ENCODE measurements at regions not wholly inside any gene's neighbourhood (a gene's known extent, or its start where the extent isn't known, plus 50 kb on each side); places are given as distances from the start of the nearest gene placed in this dataset.

DNA sequence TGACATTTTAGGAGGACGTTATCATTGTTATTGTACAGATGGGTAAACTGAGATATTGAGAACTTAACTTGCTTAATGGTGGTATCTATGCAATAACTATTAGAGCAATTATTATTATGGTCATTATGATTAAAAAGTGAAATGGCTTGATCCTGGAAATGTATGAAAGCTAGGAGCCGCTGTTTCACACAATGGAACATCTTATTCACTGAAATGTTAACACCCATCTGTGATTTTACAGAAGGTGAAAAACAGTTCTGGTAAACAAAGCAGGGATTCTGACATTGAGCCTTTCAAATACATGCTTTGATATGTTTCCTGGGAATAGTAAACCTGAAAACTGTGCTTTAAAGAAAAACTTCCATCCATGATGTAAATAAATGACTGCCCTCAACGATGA, 261.4 kb downstream of the BTG1 start:
- TF ChIP-seq POLR2A (IDR thresholded peaks at IDR 0.05) (no peak), EP300 (IDR thresholded peaks at IDR 0.05) (no peak), POLR2AphosphoS5 (IDR thresholded peaks at IDR 0.05) (no peak)
- TF ChIP-seq, protein P1, sequence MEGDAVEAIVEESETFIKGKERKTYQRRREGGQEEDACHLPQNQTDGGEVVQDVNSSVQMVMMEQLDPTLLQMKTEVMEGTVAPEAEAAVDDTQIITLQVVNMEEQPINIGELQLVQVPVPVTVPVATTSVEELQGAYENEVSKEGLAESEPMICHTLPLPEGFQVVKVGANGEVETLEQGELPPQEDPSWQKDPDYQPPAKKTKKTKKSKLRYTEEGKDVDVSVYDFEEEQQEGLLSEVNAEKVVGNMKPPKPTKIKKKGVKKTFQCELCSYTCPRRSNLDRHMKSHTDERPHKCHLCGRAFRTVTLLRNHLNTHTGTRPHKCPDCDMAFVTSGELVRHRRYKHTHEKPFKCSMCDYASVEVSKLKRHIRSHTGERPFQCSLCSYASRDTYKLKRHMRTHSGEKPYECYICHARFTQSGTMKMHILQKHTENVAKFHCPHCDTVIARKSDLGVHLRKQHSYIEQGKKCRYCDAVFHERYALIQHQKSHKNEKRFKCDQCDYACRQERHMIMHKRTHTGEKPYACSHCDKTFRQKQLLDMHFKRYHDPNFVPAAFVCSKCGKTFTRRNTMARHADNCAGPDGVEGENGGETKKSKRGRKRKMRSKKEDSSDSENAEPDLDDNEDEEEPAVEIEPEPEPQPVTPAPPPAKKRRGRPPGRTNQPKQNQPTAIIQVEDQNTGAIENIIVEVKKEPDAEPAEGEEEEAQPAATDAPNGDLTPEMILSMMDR (IDR thresholded peaks at IDR 0.05), result no peak
- 57 to 84% methylated on average over 3 of the region's 3 CpGs for WGBS, 2 donors (ENCODE audit: low coverage in 1 of 2)
- ATAC-seq, result no peak

DNA sequence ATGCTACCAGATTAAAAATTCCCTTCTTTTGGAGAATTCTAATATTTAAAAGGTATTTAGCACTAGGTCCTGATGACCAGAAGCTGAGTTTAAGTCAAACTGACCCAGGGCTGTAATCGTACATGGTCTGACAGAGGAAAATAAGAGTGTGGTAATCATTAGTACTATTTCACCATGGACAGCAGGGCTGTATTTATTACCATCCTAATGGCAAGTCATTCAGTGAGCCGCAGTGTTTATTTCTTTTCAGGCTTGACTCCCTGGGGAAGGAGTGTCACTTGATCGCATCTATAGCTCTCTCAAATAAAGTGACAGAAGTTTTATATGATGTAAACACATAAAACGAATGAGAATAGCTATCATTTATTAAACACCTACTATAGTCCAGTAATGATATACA, 261.8 kb downstream of the BTG1 start:
- no peak overlapping the region for H3K27ac ChIP-seq
- no peaks in the 10 kb centered on the region for H3K27me3 ChIP-seq
- WGBS, 2 donors (ENCODE audit: low coverage in 1 of 2), result 69 to 74% methylated on average over 4 of the region's 4 CpGs

More for the DNA sequence above, 261.4 kb downstream of the BTG1 start:
- no peaks in the 10 kb centered on the region for H3K9me3 ChIP-seq
- H3K4me1 ChIP-seq, result no peaks in the 10 kb centered on the region
- no peak overlapping the region for H3K27ac ChIP-seq
- no peaks in the 10 kb centered on the region for H3K27me3 ChIP-seq
- no peaks in the 10 kb centered on the region for H3K36me3 ChIP-seq
- no peak overlapping the region for H3K4me3 ChIP-seq

DNA sequence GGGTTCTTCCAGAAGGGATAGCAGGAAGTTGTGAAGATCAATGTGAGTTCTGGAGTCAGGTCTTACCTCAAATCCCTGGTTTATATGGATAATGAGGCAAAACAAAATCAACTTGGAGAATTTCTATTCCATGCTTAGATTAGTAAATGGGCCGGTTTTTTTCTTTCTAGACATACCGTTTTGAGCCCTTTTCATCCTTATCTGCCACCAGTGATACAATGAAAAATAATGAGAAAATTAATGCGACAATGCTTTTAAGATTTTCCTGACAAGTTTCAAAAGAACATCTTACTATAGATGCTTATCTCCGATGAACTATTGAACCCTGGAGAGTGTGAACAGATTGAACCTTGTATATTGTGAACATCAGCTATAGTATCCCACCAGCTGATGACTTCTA, 262.7 kb downstream of the BTG1 start:
- Histone ChIP-seq H3K36me3 (no peaks in the 10 kb centered on the region), H3K4me1 (no peaks in the 10 kb centered on the region), H3K9me3 (no peaks in the 10 kb centered on the region), H3K27me3 (no peaks in the 10 kb centered on the region), H3K27ac (no peak overlapping the region), H3K4me3 (no peak overlapping the region)
- no peak for ATAC-seq
- TF ChIP-seq, protein P1 (IDR thresholded peaks at IDR 0.05), result no peak
- no peak for TF ChIP-seq POLR2A (IDR thresholded peaks at IDR 0.05)
- TF ChIP-seq EP300 (IDR thresholded peaks at IDR 0.05), result no peak
- TF ChIP-seq POLR2AphosphoS5 (IDR thresholded peaks at IDR 0.05), result no peak
- WGBS, 2 donors (ENCODE audit: low coverage in 1 of 2), result 81 to 89% methylated on average over 4 of the region's 4 CpGs

More for the DNA sequence above, 261.8 kb downstream of the BTG1 start:
- no peak for ATAC-seq
- H3K9me3 ChIP-seq, result no peaks in the 10 kb centered on the region
- no peaks in the 10 kb centered on the region for H3K36me3 ChIP-seq
- H3K4me3 ChIP-seq, result no peak overlapping the region
- TF ChIP-seq POLR2A (IDR thresholded peaks at IDR 0.05) (no peak), POLR2AphosphoS5 (IDR thresholded peaks at IDR 0.05) (no peak), EP300 (IDR thresholded peaks at IDR 0.05) (no peak)
- TF ChIP-seq, protein P1 (IDR thresholded peaks at IDR 0.05), result no peak
- no peaks in the 10 kb centered on the region for H3K4me1 ChIP-seq

DNA sequence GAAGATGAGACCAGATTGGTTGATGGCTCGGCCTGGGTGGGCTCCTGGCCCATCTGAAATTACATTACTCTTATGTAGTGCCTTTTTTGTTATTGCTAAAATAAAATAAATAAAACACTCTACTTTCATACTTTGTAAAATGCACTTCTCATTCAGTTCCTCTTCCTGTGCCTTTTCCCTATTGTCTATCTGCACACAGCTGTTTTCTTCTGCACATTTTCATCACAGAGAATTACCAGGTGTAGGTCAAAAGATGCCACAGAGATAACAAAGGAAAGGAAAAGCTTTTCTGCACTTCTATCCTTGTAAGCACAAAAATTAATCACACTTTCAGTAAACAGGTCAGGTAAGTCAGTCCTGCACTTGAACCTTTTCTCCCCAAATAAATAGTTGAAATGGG, 265.1 kb downstream of the BTG1 start:
- Histone ChIP-seq H3K27me3 (no peaks in the 10 kb centered on the region), H3K36me3 (no peaks in the 10 kb centered on the region), H3K27ac (no peak overlapping the region), H3K9me3 (no peaks in the 10 kb centered on the region), H3K4me1 (no peaks in the 10 kb centered on the region), H3K4me3 (no peak overlapping the region)
- ATAC-seq, result no peak
- TF ChIP-seq POLR2A (IDR thresholded peaks at IDR 0.05), result no peak
- TF ChIP-seq EP300 (IDR thresholded peaks at IDR 0.05), result no peak
- no peak for TF ChIP-seq POLR2AphosphoS5 (IDR thresholded peaks at IDR 0.05)
- TF ChIP-seq, protein P1 (IDR thresholded peaks at IDR 0.05), result no peak
- WGBS, 2 donors (ENCODE audit: low coverage in 1 of 2), result 95 to 100% methylated on average over 1 of the region's 1 CpG

DNA sequence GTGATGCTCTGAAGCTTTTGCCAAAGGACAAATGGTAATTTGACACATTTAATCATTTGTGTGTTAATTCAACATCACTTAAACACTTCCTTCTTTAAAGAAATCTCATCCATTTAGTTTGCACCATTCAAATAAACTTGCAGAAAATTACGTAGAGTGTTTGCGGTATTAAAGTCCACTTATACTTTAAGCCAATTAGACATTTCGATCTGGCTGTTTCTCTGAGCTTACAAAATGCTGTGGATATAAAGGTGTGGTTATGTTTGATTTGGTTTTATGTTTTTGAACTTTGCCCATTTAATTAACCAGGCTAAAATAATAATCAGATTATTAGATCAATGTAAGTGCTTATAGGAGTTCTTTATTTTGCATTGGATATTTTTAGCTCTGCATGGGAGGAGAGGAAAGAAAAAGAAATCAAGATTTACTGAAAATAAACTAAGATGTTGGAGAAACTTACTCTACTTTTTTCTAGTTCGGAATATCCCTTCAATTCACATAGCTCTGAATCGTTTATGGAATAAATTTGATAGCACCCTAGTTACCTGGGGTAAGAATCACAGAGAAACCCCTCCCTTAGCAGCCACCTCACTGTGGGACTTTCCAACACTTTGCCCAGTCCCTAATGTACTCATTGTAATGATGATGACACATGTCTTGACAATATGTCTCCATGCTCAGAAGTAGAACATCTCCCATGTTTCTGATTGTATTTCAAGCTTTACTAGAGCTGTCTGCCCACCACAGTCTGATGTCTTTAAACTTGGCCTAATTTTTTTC, 268.0 kb downstream of the BTG1 start:
- no peak for ATAC-seq
- no peak overlapping the region for H3K27ac ChIP-seq
- H3K9me3 ChIP-seq, result no peaks in the 10 kb centered on the region
- 81 to 89% methylated on average over 5 of the region's 5 CpGs for WGBS, 2 donors (ENCODE audit: low coverage in 1 of 2)
- no peaks in the 10 kb centered on the region for H3K4me1 ChIP-seq
- H3K27me3 ChIP-seq, result no peaks in the 10 kb centered on the region
- no peaks in the 10 kb centered on the region for H3K36me3 ChIP-seq
- H3K4me3 ChIP-seq, result no peak overlapping the region
- TF ChIP-seq, protein P1 (IDR thresholded peaks at IDR 0.05), result no peak
- no peak for TF ChIP-seq EP300 (IDR thresholded peaks at IDR 0.05)
- TF ChIP-seq POLR2A (IDR thresholded peaks at IDR 0.05), result no peak
- no peak for TF ChIP-seq POLR2AphosphoS5 (IDR thresholded peaks at IDR 0.05)
